SK-N-SH (cell line): ENCODE measurements at regions not wholly inside any gene's neighbourhood (a gene's known extent, or its start where the extent isn't known, plus 50 kb on each side); places are given as distances from the start of the nearest gene placed in this dataset.

Source experiments
- CTCF ChIA-PET: fragments of 300-600, 350-600 bp; formaldehyde crosslinking; extraction: SDS; loops from one replicate; lab custom pipeline; 2021; lab: Yijun Ruan, JAX
- POLR2A ChIA-PET: fragments of 350-600 bp; sonication (Branson Sonifier 250); formaldehyde crosslinking; extraction: SDS; loops from one replicate; lab custom pipeline; 2020; ENCODE audit warnings: antibody characterized with exemption, inconsistent platforms; lab: Yijun Ruan, JAX
- DNase-seq: peaks from one replicate; pipeline ENCODE4 v3.0.0; 2012
- H2AFZ ChIP-seq: fragments of 200-600 bp; sonication (generic); 2 replicates; pipeline ENCODE4 v1.8.1; 2016; ENCODE audit warnings: antibody characterized with exemption, mild to moderate bottlenecking, low read depth
- H3F3A ChIP-seq: fragments of 200-600 bp; sonication (generic); replicated peaks from 2 replicates; pipeline ENCODE3; 2016; ENCODE audit warnings: antibody characterized with exemption, mild to moderate bottlenecking; ENCODE audit not compliant: insufficient read depth
- H3K27ac ChIP-seq, 2 experiments: fragments of 200-500 bp in 1 of 2; fragments of 200-600 bp in 1 of 2; sonication (Bioruptor generic) in 1 of 2; sonication (generic), shearing (Covaris generic) in 1 of 2; 2 replicates each; pipeline versions ENCODE4 v1.5.1 to v1.6.1; 2014 to 2016; ENCODE audit warnings: low read depth in 2 of 2, inconsistent platforms in 1 of 2, low read length in 1 of 2, mild to moderate bottlenecking in 1 of 2, mixed read lengths in 1 of 2
- H3K27me3 ChIP-seq: fragments of 200-600 bp; sonication (generic), shearing (Covaris generic); 2 replicates; pipeline ENCODE4 v1.6.1; 2016; ENCODE audit warnings: mixed run types; ENCODE audit not compliant: insufficient read depth
- H3K36me3 ChIP-seq, 2 experiments: fragments of 200-500 bp in 1 of 2; fragments of 200-600 bp in 1 of 2; sonication (Bioruptor generic) in 1 of 2; sonication (generic) in 1 of 2; replicated peaks in 1 of 2; 2 replicates each; pipeline versions ENCODE3 to v1.5.1; 2014 to 2016; ENCODE audit warnings: low read length in 1 of 2, mild to moderate bottlenecking in 1 of 2; ENCODE audit not compliant: insufficient read depth in 2 of 2, control insufficient read depth in 1 of 2
- H3K4me1 ChIP-seq, 2 experiments: fragments of 200-500 bp in 1 of 2; fragments of 200-600 bp in 1 of 2; sonication (Bioruptor generic) in 1 of 2; sonication (generic), shearing (Covaris generic) in 1 of 2; 2 replicates each; pipeline versions ENCODE4 v1.5.1 to v1.6.1; 2014 to 2016; ENCODE audit warnings: low read depth in 1 of 2, low read length in 1 of 2, mixed run types in 1 of 2; ENCODE audit not compliant: insufficient read depth in 2 of 2, control insufficient read depth in 1 of 2
- H3K4me2 ChIP-seq: fragments of 200-600 bp; sonication (generic), shearing (Covaris generic); 2 replicates; pipeline ENCODE4 v1.6.1; 2017; ENCODE audit warnings: mixed run types
- H3K4me3 ChIP-seq, 2 experiments: fragments of 200-500 bp in 1 of 2; fragments of 200-600 bp in 1 of 2; sonication (Bioruptor generic) in 1 of 2; sonication (generic), shearing (Covaris generic) in 1 of 2; 2 replicates each; pipeline versions ENCODE4 v1.5.1 to v1.8.1; 2014 to 2016; ENCODE audit warnings: low read depth in 2 of 2, inconsistent platforms in 1 of 2, low read length in 1 of 2, mild to moderate bottlenecking in 1 of 2, mixed read lengths in 1 of 2, moderate library complexity in 1 of 2
- H3K79me2 ChIP-seq: fragments of 200-600 bp; sonication (generic); 2 replicates; pipeline ENCODE4 v1.8.1; 2017; ENCODE audit warnings: mild to moderate bottlenecking; ENCODE audit not compliant: insufficient read depth
- H3K9ac ChIP-seq: fragments of 200-600 bp; sonication (generic); 2 replicates; pipeline ENCODE4 v1.6.1; 2017; ENCODE audit warnings: mixed run types
- H3K9me2 ChIP-seq: fragments of 200-600 bp; sonication (generic); 2 replicates; pipeline ENCODE4 v1.6.1; 2017; ENCODE audit warnings: mixed run types
- H3K9me3 ChIP-seq: fragments of 200-600 bp; sonication (generic); 2 replicates; pipeline ENCODE4 v1.6.1; 2017; ENCODE audit warnings: mixed run types, mild to moderate bottlenecking, moderate library complexity
- H4K20me1 ChIP-seq: fragments of 200-600 bp; sonication (generic); 2 replicates; pipeline ENCODE4 v1.6.1; 2017; ENCODE audit warnings: mild to moderate bottlenecking, mixed run types; ENCODE audit not compliant: insufficient read depth
- CHD2 ChIP-seq: fragments of 150-350 bp; IDR thresholded peaks from 2 replicates; pipeline ENCODE4 v1.6.1; 2018; ENCODE audit warnings: low read length; ENCODE audit not compliant: partially characterized antibody
- EZH2phosphoT487 ChIP-seq: fragments of 200-600 bp; sonication (generic); IDR thresholded peaks from 2 replicates; pipeline ENCODE4 v1.6.1; 2017; ENCODE audit warnings: low read depth, mixed run types, mild to moderate bottlenecking, antibody characterized with exemption, moderate library complexity, borderline replicate concordance
- FOXJ3 ChIP-seq: sonication (generic); formaldehyde crosslinking; IDR thresholded peaks from 2 replicates; pipeline ENCODE4 v1.5.1; 2020; ENCODE audit warnings: mild to moderate bottlenecking, missing genetic modification reagents
- FOXM1 ChIP-seq: IDR thresholded peaks from 2 replicates; pipeline ENCODE4 v1.4.0; 2012; ENCODE audit warnings: low read depth, mild to moderate bottlenecking
- GABPA ChIP-seq: IDR thresholded peaks from 2 replicates; pipeline ENCODE4 v1.4.0; 2012; ENCODE audit warnings: low read depth, mild to moderate bottlenecking
- GATA2 ChIP-seq: sonication (generic); formaldehyde crosslinking; IDR thresholded peaks from 2 replicates; pipeline ENCODE4 v1.5.0; 2020; ENCODE audit warnings: mild to moderate bottlenecking, missing genetic modification reagents
- JUND ChIP-seq: IDR thresholded peaks from 2 replicates; pipeline ENCODE4 v1.4.0; 2012
- MEF2A ChIP-seq: IDR thresholded peaks from 2 replicates; pipeline ENCODE4 v1.4.0; 2012; ENCODE audit warnings: low read depth, borderline replicate concordance
- NFIC ChIP-seq: IDR thresholded peaks from 2 replicates; pipeline ENCODE4 v1.4.0; 2012; ENCODE audit warnings: borderline replicate concordance
- NRF1 ChIP-seq: IDR thresholded peaks from 2 replicates; pipeline ENCODE4 v1.6.1; 2012; ENCODE audit warnings: low read depth, mild to moderate bottlenecking, low read length
- POLR2AphosphoS5 ChIP-seq: IDR thresholded peaks from 2 replicates; pipeline ENCODE4 v1.6.1; 2012; ENCODE audit warnings: low read depth, low read length
- RFX5 ChIP-seq: IDR thresholded peaks from 2 replicates; pipeline ENCODE4 v1.6.1; 2012; ENCODE audit warnings: mild to moderate bottlenecking, improper control_type of control experiment, low read length
- RXRA ChIP-seq: IDR thresholded peaks from 2 replicates; pipeline ENCODE4 v1.4.0; 2012; ENCODE audit warnings: low read depth, mild to moderate bottlenecking, borderline replicate concordance
- SIN3A ChIP-seq: IDR thresholded peaks from 2 replicates; pipeline ENCODE4 v1.6.1; 2012; ENCODE audit warnings: low read depth, mild to moderate bottlenecking, low read length, moderate library complexity, borderline replicate concordance
- SMC3 ChIP-seq: IDR thresholded peaks from 2 replicates; pipeline ENCODE4 v1.6.1; 2012; ENCODE audit warnings: low read depth, low read length, improper control_type of control experiment
- TAF1 ChIP-seq: IDR thresholded peaks from 2 replicates; pipeline ENCODE4 v1.6.1; 2012; ENCODE audit warnings: low read depth, mild to moderate bottlenecking, low read length, moderate library complexity, borderline replicate concordance
- TEAD4 ChIP-seq: IDR thresholded peaks from 2 replicates; pipeline ENCODE4 v1.4.0; 2012; ENCODE audit warnings: mild to moderate bottlenecking, borderline replicate concordance; ENCODE audit not compliant: insufficient read depth
- WGBS: methylation state at CpG from one replicate; pipeline ENCODE4 v1.1.6; 2017; ENCODE audit warnings: low lambda C conversion rate; 5-methylcytosine and 5-hydroxymethylcytosine counted together
- TF ChIP-seq, protein P1 (sequence below): IDR thresholded peaks from 2 replicates; pipeline ENCODE4 v1.6.1; 2012; ENCODE audit warnings: mild to moderate bottlenecking, low read depth, low read length, moderate library complexity
- TF ChIP-seq, protein P2 (sequence below): IDR thresholded peaks from 2 replicates; pipeline ENCODE4 v1.4.0; 2012; ENCODE audit warnings: low read depth
- TF ChIP-seq, protein P3 (sequence below): fragments of 200-600 bp; sonication (generic); IDR thresholded peaks from 2 replicates; pipeline ENCODE4 v1.6.1; 2017; ENCODE audit warnings: antibody characterized with exemption, mild to moderate bottlenecking, moderate library complexity

DNA sequence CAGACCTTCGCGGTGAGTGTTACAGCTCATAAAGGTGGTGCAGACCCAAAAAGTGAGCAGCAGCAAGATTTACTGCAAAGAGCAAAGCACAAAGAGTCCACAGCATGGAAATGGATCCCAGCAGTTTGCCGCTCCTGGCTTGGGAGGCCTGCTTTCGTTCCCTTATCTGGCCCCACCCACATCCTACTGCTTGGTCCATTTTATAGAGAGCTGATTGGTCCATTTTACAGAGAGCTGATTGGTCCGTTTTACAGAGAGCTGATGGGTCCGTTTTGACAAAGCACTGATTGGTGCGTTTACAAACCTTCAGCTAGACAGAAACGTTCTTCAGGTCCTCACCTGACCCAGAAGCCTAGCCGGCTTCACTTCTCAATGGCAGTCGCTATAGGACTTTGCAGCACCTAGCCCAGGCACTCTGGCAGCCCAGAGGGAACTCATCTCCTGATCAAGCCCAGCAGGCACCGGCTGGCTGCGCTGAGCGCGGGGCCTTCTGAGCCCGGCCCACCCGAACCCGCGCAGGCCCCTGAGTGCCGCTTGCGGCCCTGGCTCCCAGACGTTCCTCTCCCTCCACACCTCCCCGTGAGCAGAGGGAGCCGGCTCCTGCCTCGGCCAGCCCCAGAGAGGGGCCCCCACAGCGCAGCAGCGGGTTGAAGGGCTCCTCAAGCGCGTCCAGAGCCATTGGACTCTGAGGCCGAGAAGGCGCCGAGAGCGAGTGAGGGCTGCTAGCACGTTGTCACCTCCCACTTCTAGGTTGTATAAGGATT, 200.3 kb downstream of the LMO4 start:
- TF ChIP-seq GABPA (no peak), POLR2AphosphoS5 (no peak), MEF2A (no peak), SIN3A (no peak), FOXJ3 (CRISPR knock-in tag) (no peak), CHD2 (no peak), FOXM1 (no peak), RFX5 (no peak), TEAD4 (no peak), NRF1 (no peak)
- TF ChIP-seq, protein P1, sequence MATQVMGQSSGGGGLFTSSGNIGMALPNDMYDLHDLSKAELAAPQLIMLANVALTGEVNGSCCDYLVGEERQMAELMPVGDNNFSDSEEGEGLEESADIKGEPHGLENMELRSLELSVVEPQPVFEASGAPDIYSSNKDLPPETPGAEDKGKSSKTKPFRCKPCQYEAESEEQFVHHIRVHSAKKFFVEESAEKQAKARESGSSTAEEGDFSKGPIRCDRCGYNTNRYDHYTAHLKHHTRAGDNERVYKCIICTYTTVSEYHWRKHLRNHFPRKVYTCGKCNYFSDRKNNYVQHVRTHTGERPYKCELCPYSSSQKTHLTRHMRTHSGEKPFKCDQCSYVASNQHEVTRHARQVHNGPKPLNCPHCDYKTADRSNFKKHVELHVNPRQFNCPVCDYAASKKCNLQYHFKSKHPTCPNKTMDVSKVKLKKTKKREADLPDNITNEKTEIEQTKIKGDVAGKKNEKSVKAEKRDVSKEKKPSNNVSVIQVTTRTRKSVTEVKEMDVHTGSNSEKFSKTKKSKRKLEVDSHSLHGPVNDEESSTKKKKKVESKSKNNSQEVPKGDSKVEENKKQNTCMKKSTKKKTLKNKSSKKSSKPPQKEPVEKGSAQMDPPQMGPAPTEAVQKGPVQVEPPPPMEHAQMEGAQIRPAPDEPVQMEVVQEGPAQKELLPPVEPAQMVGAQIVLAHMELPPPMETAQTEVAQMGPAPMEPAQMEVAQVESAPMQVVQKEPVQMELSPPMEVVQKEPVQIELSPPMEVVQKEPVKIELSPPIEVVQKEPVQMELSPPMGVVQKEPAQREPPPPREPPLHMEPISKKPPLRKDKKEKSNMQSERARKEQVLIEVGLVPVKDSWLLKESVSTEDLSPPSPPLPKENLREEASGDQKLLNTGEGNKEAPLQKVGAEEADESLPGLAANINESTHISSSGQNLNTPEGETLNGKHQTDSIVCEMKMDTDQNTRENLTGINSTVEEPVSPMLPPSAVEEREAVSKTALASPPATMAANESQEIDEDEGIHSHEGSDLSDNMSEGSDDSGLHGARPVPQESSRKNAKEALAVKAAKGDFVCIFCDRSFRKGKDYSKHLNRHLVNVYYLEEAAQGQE = no peak
- TF ChIP-seq, protein P2, sequence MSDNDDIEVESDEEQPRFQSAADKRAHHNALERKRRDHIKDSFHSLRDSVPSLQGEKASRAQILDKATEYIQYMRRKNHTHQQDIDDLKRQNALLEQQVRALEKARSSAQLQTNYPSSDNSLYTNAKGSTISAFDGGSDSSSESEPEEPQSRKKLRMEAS = no peak
- no peak overlapping the region for H3K9ac ChIP-seq
- POLR2A ChIA-PET = no interaction called here

DNA sequence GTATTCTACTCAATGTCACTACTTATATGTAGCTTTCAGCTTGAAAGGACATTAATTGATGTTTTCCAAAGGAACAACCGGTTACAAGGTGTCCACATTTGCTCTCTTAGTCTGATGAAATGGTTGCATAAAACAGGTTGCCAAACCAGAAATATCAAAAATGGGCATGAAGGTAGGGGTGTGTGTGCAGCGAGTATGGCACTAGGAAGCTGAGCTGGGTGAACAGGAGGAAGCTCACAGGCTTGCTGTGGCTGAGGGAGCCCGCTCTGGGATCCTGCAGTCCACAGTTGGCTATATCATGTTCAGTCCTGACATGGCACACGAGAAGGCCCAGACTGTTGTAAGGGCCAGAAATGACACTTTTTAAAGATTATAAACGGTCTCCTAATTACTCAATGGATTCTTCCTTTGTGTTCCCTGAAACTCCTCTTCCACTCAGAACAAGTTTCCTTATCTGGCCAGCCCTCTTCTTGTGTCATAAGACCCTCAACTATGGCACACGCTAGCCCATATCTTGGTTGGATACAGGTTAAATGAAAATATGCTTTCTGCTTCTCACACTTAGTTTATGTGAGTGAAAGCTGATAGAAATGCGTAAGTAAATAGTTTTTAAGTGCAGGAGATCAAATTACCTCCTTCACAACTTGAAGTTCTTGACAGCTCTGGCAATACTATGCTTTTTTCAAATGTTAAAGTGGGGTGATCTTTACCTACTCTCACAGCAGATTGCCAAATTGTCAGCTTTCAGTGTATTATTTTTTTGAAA, 201.5 kb downstream of the LMO4 start:
- Histone ChIP-seq H3K27me3 (no peaks in the 10 kb centered on the region), H3K27ac (no peak overlapping the region), H2AFZ (no peak overlapping the region), H4K20me1 (no peaks in the 10 kb centered on the region), H3K9me3 (no peaks in the 10 kb centered on the region), H3K36me3 (no peaks in the 10 kb centered on the region), H3K9me2 (no peaks in the 10 kb centered on the region), H3K4me3 (no peak overlapping the region), H3K79me2 (no peaks in the 10 kb centered on the region), H3F3A (no peaks in the 10 kb centered on the region), H3K4me1 (no peaks in the 10 kb centered on the region), H3K9ac (no peak overlapping the region), H3K4me2 (no peak overlapping the region)
- DNase-seq = no peak
- CTCF ChIA-PET = no interaction called here
- 56% methylated on average over 7 of the region's 7 CpGs for WGBS
- POLR2A ChIA-PET = no interaction called here
- TF ChIP-seq NFIC (no peak), GATA2 (CRISPR knock-in tag) (no peak), SMC3 (no peak), TAF1 (no peak), RFX5 (no peak), JUND (no peak), RXRA (no peak), EZH2phosphoT487 (no peak), MEF2A (no peak), SIN3A (no peak)
- TF ChIP-seq, protein P2 = no peak
- TF ChIP-seq, protein P3, sequence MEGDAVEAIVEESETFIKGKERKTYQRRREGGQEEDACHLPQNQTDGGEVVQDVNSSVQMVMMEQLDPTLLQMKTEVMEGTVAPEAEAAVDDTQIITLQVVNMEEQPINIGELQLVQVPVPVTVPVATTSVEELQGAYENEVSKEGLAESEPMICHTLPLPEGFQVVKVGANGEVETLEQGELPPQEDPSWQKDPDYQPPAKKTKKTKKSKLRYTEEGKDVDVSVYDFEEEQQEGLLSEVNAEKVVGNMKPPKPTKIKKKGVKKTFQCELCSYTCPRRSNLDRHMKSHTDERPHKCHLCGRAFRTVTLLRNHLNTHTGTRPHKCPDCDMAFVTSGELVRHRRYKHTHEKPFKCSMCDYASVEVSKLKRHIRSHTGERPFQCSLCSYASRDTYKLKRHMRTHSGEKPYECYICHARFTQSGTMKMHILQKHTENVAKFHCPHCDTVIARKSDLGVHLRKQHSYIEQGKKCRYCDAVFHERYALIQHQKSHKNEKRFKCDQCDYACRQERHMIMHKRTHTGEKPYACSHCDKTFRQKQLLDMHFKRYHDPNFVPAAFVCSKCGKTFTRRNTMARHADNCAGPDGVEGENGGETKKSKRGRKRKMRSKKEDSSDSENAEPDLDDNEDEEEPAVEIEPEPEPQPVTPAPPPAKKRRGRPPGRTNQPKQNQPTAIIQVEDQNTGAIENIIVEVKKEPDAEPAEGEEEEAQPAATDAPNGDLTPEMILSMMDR = no peak

More for the DNA sequence above, 200.3 kb downstream of the LMO4 start:
- CTCF ChIA-PET = no interaction called here
- Histone ChIP-seq H4K20me1 (no peaks in the 10 kb centered on the region), H3K27me3 (no peaks in the 10 kb centered on the region), H3K4me2 (no peak overlapping the region), H3K4me3 (no peak overlapping the region), H3K79me2 (no peaks in the 10 kb centered on the region), H3K4me1 (no peaks in the 10 kb centered on the region), H3K9me3 (no peaks in the 10 kb centered on the region), H3F3A (no peaks in the 10 kb centered on the region), H3K36me3 (no peaks in the 10 kb centered on the region), H3K27ac (no peak overlapping the region), H2AFZ (no peak overlapping the region), H3K9me2 (no peaks in the 10 kb centered on the region)
- WGBS = 65% methylated on average over 21 of the region's 33 CpGs
- no peak for DNase-seq
